Neural crest cell (in vitro differentiated cells): ENCODE measurements at regions not wholly inside any gene's neighbourhood (a gene's known extent, or its start where the extent isn't known, plus 50 kb on each side); places are given as distances from the start of the nearest gene placed in this dataset.
"Not testable (repeated sequence)": the region's sequence is repeated elsewhere in the genome, so short reads cannot be mapped to it uniquely, and the experiment has no call there.

ENCODE experiments used
- DNase-seq: peaks from one replicate; pipeline ENCODE4 v3.0.0; 2021; ENCODE audit warnings: low read depth, mixed read lengths, low spot score
- H3K27ac Mint-ChIP-seq: one replicate; pipeline ENCODE4 v1.8.0; 2021; ENCODE audit warnings: mild to moderate bottlenecking, mixed read lengths; ENCODE audit not compliant: unreplicated experiment
- H3K27me3 Mint-ChIP-seq: 2 replicates; pipeline ENCODE4 v1.8.0; 2021; ENCODE audit warnings: low read depth, mild to moderate bottlenecking, mixed read lengths
- H3K36me3 Mint-ChIP-seq: 2 replicates; pipeline ENCODE4 v1.8.0; 2021; ENCODE audit warnings: low read depth, mild to moderate bottlenecking, mixed read lengths
- H3K4me1 Mint-ChIP-seq: 2 replicates; pipeline ENCODE4 v1.8.0; 2021; ENCODE audit warnings: mixed read lengths
- H3K4me3 Mint-ChIP-seq: one replicate; pipeline ENCODE4 v1.8.0; 2021; ENCODE audit warnings: mild to moderate bottlenecking, mixed read lengths
- H3K9me3 Mint-ChIP-seq: 2 replicates; pipeline ENCODE4 v1.8.0; 2021; ENCODE audit warnings: mixed read lengths
- CTCF ChIP-seq: fragments of 200-600 bp; sonication (generic); conservative IDR thresholded peaks from 2 replicates; pipeline ENCODE4 v1.5.0; 2021; ENCODE audit warnings: antibody characterized with exemption, mild to moderate bottlenecking

DNA sequence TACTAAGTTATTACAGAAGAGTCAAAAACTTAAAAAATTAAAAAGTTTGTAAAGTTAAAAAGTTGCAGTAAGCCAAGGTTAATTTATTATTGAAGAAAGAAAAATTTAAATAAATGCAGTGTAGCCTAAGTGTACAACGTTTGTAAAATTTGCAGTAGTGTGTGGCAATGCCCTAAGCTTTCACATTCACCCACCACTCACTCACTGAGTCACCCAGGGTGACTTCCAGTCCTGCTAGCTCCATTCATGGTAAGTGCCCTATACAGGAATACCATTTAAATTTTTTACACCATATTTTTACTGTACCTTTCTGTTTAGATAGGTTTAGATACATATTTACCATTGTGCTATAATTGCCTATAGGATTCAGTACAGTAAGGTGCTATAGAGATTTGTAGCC is 88.6 kb downstream of the CTH start:
- Mint-ChIP-seq H3K9me3 (no peaks in the 10 kb centered on the region), H3K27ac (no peak overlapping the region), H3K4me3 (no peak overlapping the region), H3K27me3 (no peaks in the 10 kb centered on the region), H3K36me3 (no peaks in the 10 kb centered on the region), H3K4me1 (no peaks in the 10 kb centered on the region)
- DNase-seq = no peak
- no peak for TF ChIP-seq CTCF

DNA sequence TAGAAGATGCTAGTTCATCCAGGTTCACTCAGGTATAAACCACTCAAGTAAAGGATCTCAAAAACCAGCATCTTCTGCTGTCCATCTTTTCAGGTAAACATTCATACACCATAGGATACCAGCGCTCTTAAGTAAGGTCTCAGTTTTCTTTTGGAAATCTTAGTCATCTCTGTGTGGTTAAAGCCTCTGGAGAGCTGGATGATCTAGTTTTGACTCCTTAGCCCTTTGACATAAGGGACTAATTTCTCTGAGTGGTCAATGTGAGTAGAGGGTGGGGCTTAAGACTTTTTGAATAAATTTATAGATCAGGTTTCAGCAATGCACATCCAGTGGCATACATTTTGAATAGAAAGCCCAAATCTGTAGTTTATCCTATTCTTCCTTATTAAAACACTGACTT is 92.3 kb downstream of the CTH start:
- Mint-ChIP-seq H3K36me3 (no peaks in the 10 kb centered on the region), H3K4me1 (no peaks in the 10 kb centered on the region), H3K27ac (no peak overlapping the region), H3K27me3 (no peaks in the 10 kb centered on the region), H3K4me3 (no peak overlapping the region), H3K9me3 (no peaks in the 10 kb centered on the region)
- TF ChIP-seq CTCF = no peak
- DNase-seq = no peak

- no peaks in the 10 kb centered on the region for H3K4me1 Mint-ChIP-seq
- no peak overlapping the region for H3K27ac Mint-ChIP-seq
- TF ChIP-seq CTCF = no peak
- no peaks in the 10 kb centered on the region for H3K36me3 Mint-ChIP-seq
- no peak for DNase-seq
- no peaks in the 10 kb centered on the region for H3K9me3 Mint-ChIP-seq
- H3K27me3 Mint-ChIP-seq = no peaks in the 10 kb centered on the region
- no peak overlapping the region for H3K4me3 Mint-ChIP-seq
These were observed 93.2 kb downstream of the CTH start for GRCh38 chr1:70504176-70504820.

GRCh38 chr1:70504821-70505193 is 93.7 kb downstream of the CTH start:
- Mint-ChIP-seq H3K36me3 (no peaks in the 10 kb centered on the region), H3K27me3 (no peaks in the 10 kb centered on the region), H3K9me3 (no peaks in the 10 kb centered on the region), H3K4me1 (peaks cover under 1% of the 10 kb centered on the region), H3K27ac (no peak overlapping the region), H3K4me3 (no peak overlapping the region)
- TF ChIP-seq CTCF = no peak
- DNase-seq = no peak

DNA sequence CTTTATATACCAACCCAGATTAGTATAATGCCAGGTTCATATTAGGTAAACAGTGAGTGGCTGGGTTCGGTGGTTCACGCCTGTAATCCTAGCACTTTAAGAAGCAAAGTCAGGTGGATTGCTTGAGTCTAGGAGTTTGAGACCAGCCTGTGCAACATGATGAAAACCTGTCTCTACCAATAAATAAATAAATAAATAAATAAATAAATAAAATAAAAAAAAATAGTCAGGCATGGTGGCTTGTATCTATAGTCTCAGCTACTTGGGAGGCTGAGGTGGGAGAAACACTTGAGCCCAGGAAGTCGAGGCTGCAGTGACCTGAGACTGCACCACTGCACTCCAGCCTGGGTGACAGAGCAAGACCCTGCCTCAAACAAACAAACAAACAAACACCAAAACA is 96.9 kb downstream of the CTH start:
- H3K4me3 Mint-ChIP-seq, H3K27ac Mint-ChIP-seq, H3K36me3 Mint-ChIP-seq, H3K27me3 Mint-ChIP-seq, H3K9me3 Mint-ChIP-seq, DNase-seq, H3K4me1 Mint-ChIP-seq: not testable (repeated sequence)

DNA sequence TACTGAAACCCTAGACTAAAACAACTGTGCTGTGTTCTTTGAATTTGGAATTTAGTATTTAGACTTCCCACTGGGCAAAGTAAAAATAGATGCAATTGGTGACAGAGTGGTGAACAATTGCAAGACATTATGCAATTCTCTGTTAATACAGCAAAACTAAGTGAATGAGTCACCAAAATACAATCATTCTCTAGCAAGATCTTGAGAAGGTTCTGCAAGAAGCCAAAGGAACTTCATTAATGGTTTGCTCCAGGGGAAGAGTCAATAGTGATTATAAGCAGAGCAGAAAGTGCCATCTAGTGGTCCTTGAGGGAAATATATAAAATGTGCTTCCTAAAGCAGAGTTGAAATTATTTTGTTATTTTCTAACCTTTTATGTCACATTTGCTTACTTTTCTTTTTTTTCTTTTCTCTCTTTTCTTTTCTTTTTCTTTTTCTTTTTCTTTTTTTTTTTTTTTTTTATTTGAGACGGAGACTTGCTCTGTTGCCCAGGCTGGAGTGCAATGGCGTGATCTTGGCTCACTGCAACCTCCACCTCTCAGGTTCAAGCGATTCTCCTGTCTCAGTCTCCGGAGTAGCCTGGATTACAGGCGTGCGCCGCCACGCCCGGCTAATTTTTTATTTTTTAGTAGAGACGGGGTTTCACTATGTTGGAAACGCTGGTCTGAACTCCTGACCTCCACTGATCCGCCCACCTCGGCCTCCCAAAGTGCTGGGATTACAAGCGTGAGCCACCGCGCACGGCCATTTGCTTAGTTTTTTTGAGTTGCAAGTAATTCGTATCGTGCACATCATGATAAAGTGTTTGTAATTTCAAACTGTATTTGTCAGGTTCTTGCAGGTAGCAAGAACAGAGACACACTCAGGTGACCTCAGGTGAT is 99.2 kb downstream of the CTH start:
- H3K9me3 Mint-ChIP-seq = no peaks in the 10 kb centered on the region
- H3K27me3 Mint-ChIP-seq = no peaks in the 10 kb centered on the region
- H3K36me3 Mint-ChIP-seq = no peaks in the 10 kb centered on the region
- peak; percentile 86 for TF ChIP-seq CTCF
- DNase-seq = no peak
- peaks cover 3% of the 10 kb centered on the region for H3K4me1 Mint-ChIP-seq
- no peak overlapping the region for H3K27ac Mint-ChIP-seq
- H3K4me3 Mint-ChIP-seq = no peak overlapping the region
